OCI-LY7 (cell line): ENCODE measurements at regions not wholly inside any gene's neighbourhood (a gene's known extent, or its start where the extent isn't known, plus 50 kb on each side); places are given as distances from the start of the nearest gene placed in this dataset.

ENCODE experiments used
- BruUV-seq: library from RNA; stranded (reverse); fragments of 400-500 nt; replicated peaks from 2 replicates; lab custom pipeline; 2021; lab: Mats Ljungman, UMichigan
- CTCF ChIA-PET: fragments of 300-600 bp; sonication (Branson Sonifier 250); formaldehyde crosslinking; loops from one replicate; lab custom pipeline; 2022; ENCODE audit warnings: antibody characterized with exemption; ENCODE audit not compliant: unreplicated experiment; lab: Charles Lee
- POLR2A ChIA-PET: fragments of 300-600 bp; sonication (Branson Sonifier 250); formaldehyde crosslinking; loops from one replicate; lab custom pipeline; 2022; ENCODE audit warnings: antibody characterized with exemption; lab: Charles Lee
- DNase-seq: peaks from one replicate; pipeline ENCODE4 v3.0.0-alpha.2; 2015; ENCODE audit warnings: low spot score
- H2AFZ ChIP-seq: fragments of 200-600 bp; sonication (generic), shearing (Covaris generic); 2 replicates; pipeline ENCODE4 v1.6.1; 2014; ENCODE audit warnings: mild to moderate bottlenecking, antibody characterized with exemption, low read length, moderate library complexity
- H3K27ac ChIP-seq: fragments of 200-600 bp; sonication (generic); 2 replicates; pipeline ENCODE4 v1.5.1; 2014; ENCODE audit warnings: mixed run types, low read depth, mild to moderate bottlenecking, moderate library complexity, low read length, inconsistent platforms; ENCODE audit not compliant: poor library complexity, severe bottlenecking
- H3K36me3 ChIP-seq: fragments of 200-600 bp; sonication (generic); 2 replicates; pipeline ENCODE4 v1.6.1; 2014; ENCODE audit warnings: mild to moderate bottlenecking, antibody characterized with exemption, low read length, moderate library complexity, mixed read lengths; ENCODE audit not compliant: insufficient read depth
- H3K4me1 ChIP-seq: fragments of 200-600 bp; sonication (generic); 2 replicates; pipeline ENCODE4 v1.5.1; 2014; ENCODE audit warnings: mild to moderate bottlenecking, low read length; ENCODE audit not compliant: insufficient read depth, poor library complexity, severe bottlenecking
- H3K4me2 ChIP-seq: fragments of 200-600 bp; sonication (generic); 2 replicates; pipeline ENCODE4 v1.6.1; 2014; ENCODE audit warnings: mild to moderate bottlenecking, low read length
- H3K4me3 ChIP-seq: fragments of 200-600 bp; sonication (generic); 2 replicates; pipeline ENCODE4 v1.5.1; 2014; ENCODE audit warnings: mild to moderate bottlenecking, low read depth, low read length; ENCODE audit not compliant: poor library complexity, severe bottlenecking
- H3K79me2 ChIP-seq: fragments of 200-600 bp; sonication (generic); 2 replicates; pipeline ENCODE4 v1.6.1; 2016; ENCODE audit warnings: low read depth, mild to moderate bottlenecking, low read length, moderate library complexity, mixed read lengths; ENCODE audit not compliant: insufficient read depth
- H3K9me2 ChIP-seq: fragments of 200-600 bp; sonication (generic); 2 replicates; pipeline ENCODE4 v1.6.1; 2016; ENCODE audit warnings: mild to moderate bottlenecking, low read length, mixed read lengths; ENCODE audit not compliant: insufficient read depth
- H3K9me3 ChIP-seq: fragments of 200-600 bp; sonication (generic); 2 replicates; pipeline ENCODE4 v1.6.1; 2014; ENCODE audit warnings: mild to moderate bottlenecking, mixed run types, low read length, mixed read lengths
- H4K20me1 ChIP-seq: fragments of 200-600 bp; sonication (generic); 2 replicates; pipeline ENCODE4 v1.6.1; 2014; ENCODE audit warnings: mild to moderate bottlenecking, antibody characterized with exemption, low read length, moderate library complexity, mixed read lengths; ENCODE audit not compliant: insufficient read depth
- EZH2phosphoT487 ChIP-seq: fragments of 200-600 bp; sonication (generic); IDR thresholded peaks from 2 replicates; pipeline ENCODE4 v1.6.1; 2018; ENCODE audit warnings: low read depth, borderline replicate concordance, mild to moderate bottlenecking, mixed run types, antibody characterized with exemption, low read length, moderate library complexity, mixed read lengths
- intact Hi-C: fragments of 100-400 bp; cut with micrococcal nuclease; formaldehyde crosslinking; loops from one replicate; pipeline ENCODE4 v1.10.0; 2022; ENCODE audit not compliant: unreplicated experiment
- TF ChIP-seq, protein P1 (sequence below): fragments of 200-600 bp; sonication (generic); conservative IDR thresholded peaks from 2 replicates; pipeline ENCODE4 v1.5.1; 2014; ENCODE audit warnings: mild to moderate bottlenecking, antibody characterized with exemption, low read length, moderate library complexity, mixed read lengths

DNA sequence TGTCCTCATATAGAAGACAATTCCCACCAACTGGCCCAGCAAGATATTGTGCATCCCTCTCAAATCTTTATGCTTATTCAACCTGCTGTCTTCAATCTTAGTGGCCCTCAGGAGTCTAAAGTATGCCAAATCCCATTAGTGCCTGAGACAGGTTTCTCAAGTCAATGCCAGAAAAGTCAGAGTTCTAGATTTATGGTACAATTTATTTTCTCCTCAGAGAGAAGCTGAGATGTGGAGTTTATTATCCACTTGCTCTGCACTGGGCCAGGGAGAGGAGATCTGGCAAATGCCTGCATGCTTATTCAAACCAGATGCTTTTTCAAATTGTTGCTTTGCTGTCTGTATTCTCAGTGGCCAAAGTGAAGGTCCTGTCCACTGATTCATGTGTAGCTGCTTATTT is 825.2 kb downstream of the METTL4 start:
- H2AFZ ChIP-seq: no peak overlapping the region
- no peak for DNase-seq
- BruUV-seq: no TSS peak
- H3K4me1 ChIP-seq: no peaks in the 10 kb centered on the region
- no peaks in the 10 kb centered on the region for H3K36me3 ChIP-seq
- ChIA-PET CTCF (no interaction called here), POLR2A (no interaction called here)
- no peaks in the 10 kb centered on the region for H3K9me2 ChIP-seq
- no peak overlapping the region for H3K4me3 ChIP-seq
- no peak overlapping the region for H3K4me2 ChIP-seq
- H4K20me1 ChIP-seq: no peaks in the 10 kb centered on the region
- H3K27ac ChIP-seq: no peak overlapping the region
- intact Hi-C loops: no loop called here
- no peaks in the 10 kb centered on the region for H3K9me3 ChIP-seq
- no peaks in the 10 kb centered on the region for H3K79me2 ChIP-seq
- TF ChIP-seq EZH2phosphoT487: no peak
- TF ChIP-seq, protein P1, sequence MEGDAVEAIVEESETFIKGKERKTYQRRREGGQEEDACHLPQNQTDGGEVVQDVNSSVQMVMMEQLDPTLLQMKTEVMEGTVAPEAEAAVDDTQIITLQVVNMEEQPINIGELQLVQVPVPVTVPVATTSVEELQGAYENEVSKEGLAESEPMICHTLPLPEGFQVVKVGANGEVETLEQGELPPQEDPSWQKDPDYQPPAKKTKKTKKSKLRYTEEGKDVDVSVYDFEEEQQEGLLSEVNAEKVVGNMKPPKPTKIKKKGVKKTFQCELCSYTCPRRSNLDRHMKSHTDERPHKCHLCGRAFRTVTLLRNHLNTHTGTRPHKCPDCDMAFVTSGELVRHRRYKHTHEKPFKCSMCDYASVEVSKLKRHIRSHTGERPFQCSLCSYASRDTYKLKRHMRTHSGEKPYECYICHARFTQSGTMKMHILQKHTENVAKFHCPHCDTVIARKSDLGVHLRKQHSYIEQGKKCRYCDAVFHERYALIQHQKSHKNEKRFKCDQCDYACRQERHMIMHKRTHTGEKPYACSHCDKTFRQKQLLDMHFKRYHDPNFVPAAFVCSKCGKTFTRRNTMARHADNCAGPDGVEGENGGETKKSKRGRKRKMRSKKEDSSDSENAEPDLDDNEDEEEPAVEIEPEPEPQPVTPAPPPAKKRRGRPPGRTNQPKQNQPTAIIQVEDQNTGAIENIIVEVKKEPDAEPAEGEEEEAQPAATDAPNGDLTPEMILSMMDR: no peak

DNA sequence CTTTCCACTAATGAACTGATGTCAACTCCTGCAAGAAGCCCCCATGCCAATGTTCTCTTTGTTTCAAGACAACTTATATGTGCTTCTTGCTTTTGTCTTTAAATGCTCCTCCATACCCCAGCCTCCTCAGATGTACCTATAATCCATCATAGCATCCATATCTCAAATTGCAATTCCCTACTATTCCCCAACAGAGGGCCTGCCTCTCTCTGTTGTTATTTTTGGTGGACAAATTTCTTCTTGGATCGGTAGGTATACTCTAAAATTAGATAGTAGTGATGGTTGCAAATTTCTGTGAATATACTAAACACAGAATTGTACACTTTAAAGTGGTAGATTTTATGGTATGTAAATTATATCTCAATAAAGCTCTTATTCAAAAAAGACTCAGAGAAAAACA is 820.1 kb downstream of the METTL4 start:
- Histone ChIP-seq H2AFZ (no peak overlapping the region), H3K4me1 (no peaks in the 10 kb centered on the region), H3K79me2 (no peaks in the 10 kb centered on the region), H4K20me1 (no peaks in the 10 kb centered on the region), H3K27ac (no peak overlapping the region), H3K36me3 (no peaks in the 10 kb centered on the region), H3K4me2 (no peak overlapping the region), H3K4me3 (no peak overlapping the region), H3K9me2 (no peaks in the 10 kb centered on the region), H3K9me3 (no peaks in the 10 kb centered on the region)
- ChIA-PET POLR2A (no interaction called here), CTCF (no interaction called here)
- BruUV-seq: no TSS peak
- TF ChIP-seq, protein P1: no peak
- TF ChIP-seq EZH2phosphoT487: no peak
- no peak for DNase-seq
- intact Hi-C loops: no loop called here

GRCh38 chr18:1760901-1761300 is 810.4 kb downstream of the METTL4 start:
- H3K9me2 ChIP-seq: no peaks in the 10 kb centered on the region
- H3K36me3 ChIP-seq: no peaks in the 10 kb centered on the region
- no peak overlapping the region for H3K27ac ChIP-seq
- H3K9me3 ChIP-seq: no peaks in the 10 kb centered on the region
- ChIA-PET POLR2A (interaction anchor here (0.7 kb wide), 1 partner anchor 98 kb away, joined by 4 read pairs; no protein-coding TSS in a partner anchor), CTCF (no interaction called here)
- H2AFZ ChIP-seq: no peak overlapping the region
- no peak overlapping the region for H3K4me3 ChIP-seq
- no peaks in the 10 kb centered on the region for H3K79me2 ChIP-seq
- H4K20me1 ChIP-seq: no peaks in the 10 kb centered on the region
- H3K4me1 ChIP-seq: no peaks in the 10 kb centered on the region
- no peak for DNase-seq
- H3K4me2 ChIP-seq: no peak overlapping the region
- no TSS peak for BruUV-seq
- TF ChIP-seq, protein P1: no peak
- TF ChIP-seq EZH2phosphoT487: no peak
- intact Hi-C loops: no loop called here
